ENCODE measurements at regions not wholly inside any gene's neighbourhood (a gene's known extent, or its start where the extent isn't known, plus 50 kb on each side); places are given as distances from the start of the nearest gene placed in this dataset.
A peak's percentile ranks its signal among the peaks of the same experiment; 100 is the strongest.

GRCh38 chr6:76790881-76791280 lies 672.4 kb downstream of the HTR1B start:
- TF ChIP-seq CTCF (IDR thresholded peaks at IDR 0.05; ENCODE audit: insufficient read depth, low read length, severe bottlenecking) = no peak
- FAIRE-seq = no peak

DNA sequence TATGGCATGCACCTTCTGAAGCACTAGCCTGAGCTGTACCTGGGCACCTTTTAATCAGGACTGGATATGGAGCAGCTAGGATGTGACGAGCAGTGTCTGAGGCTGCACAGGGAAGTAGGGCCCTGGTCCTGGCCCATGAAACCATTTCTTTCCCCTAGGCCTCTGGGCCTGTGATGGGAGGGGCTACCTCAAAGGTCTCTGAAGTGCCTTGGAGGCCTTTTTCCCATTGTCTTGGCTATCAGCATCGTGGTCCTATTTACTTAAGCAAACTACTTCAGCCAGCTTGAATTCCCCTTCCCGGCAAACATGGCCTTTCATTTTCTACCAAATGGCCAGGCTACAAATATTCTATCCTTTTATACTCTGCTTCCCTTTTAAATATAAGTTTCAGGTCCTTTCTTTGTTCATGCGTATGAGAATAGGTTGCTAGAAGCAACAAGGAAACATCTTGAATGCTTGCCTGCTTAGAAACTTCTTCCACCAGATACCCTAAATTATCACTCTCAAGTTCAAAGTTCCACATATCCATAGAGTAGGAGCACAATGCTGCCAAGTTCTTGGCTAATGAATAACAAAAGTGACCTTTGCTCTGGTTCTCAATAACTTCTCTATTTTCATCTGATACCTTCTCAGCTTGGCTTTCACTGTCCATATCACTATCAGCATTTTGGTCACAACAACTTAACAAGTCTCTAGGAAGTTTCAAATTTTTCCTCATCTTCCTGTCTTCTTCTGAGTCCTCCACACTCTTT lies 673.1 kb downstream of the HTR1B start:
- Histone ChIP-seq H3K27me3 (ENCODE audit: control insufficient read depth, insufficient read depth, low read length) (no peaks in the 10 kb centered on the region), H3K4me3 (ENCODE audit: low read depth, low read length) (no peak overlapping the region), H3K36me3 (ENCODE audit: control insufficient read depth, insufficient read depth, low read length) (no peaks in the 10 kb centered on the region)
- TF ChIP-seq CTCF (IDR thresholded peaks at IDR 0.05; ENCODE audit: insufficient read depth, low read length, severe bottlenecking) = no peak
- FAIRE-seq (no peak), DNase-seq (ENCODE audit: low read depth) (no peak)

More at GRCh38 chr6:76790881-76791280, 672.4 kb downstream of the HTR1B start:
- H3K4me3 ChIP-seq (ENCODE audit: low read depth, low read length) = no peak overlapping the region
- H3K36me3 ChIP-seq (ENCODE audit: control insufficient read depth, insufficient read depth, low read length) = no peaks in the 10 kb centered on the region
- no peaks in the 10 kb centered on the region for H3K27me3 ChIP-seq (ENCODE audit: control insufficient read depth, insufficient read depth, low read length)
- DNase-seq (ENCODE audit: low read depth) = peak; percentile 22

- Histone ChIP-seq H3K27me3 (ENCODE audit: control insufficient read depth, insufficient read depth, low read length) (no peaks in the 10 kb centered on the region), H3K4me3 (ENCODE audit: low read depth, low read length) (no peak overlapping the region), H3K36me3 (ENCODE audit: control insufficient read depth, insufficient read depth, low read length) (no peaks in the 10 kb centered on the region)
- FAIRE-seq (no peak), DNase-seq (ENCODE audit: low read depth) (no peak)
- no peak for TF ChIP-seq CTCF (IDR thresholded peaks at IDR 0.05; ENCODE audit: insufficient read depth, low read length, severe bottlenecking)
Observed at GRCh38 chr6:76789580-76789979, 673.7 kb downstream of the HTR1B start.

GRCh38 chr6:76788155-76788554 lies 675.1 kb downstream of the HTR1B start:
- FAIRE-seq (no peak), DNase-seq (ENCODE audit: low read depth) (no peak)
- no peaks in the 10 kb centered on the region for H3K36me3 ChIP-seq (ENCODE audit: control insufficient read depth, insufficient read depth, low read length)
- no peaks in the 10 kb centered on the region for H3K27me3 ChIP-seq (ENCODE audit: control insufficient read depth, insufficient read depth, low read length)
- TF ChIP-seq CTCF (IDR thresholded peaks at IDR 0.05; ENCODE audit: insufficient read depth, low read length, severe bottlenecking) = no peak
- no peak overlapping the region for H3K4me3 ChIP-seq (ENCODE audit: low read depth, low read length)

- no peak for TF ChIP-seq CTCF (IDR thresholded peaks at IDR 0.05; ENCODE audit: insufficient read depth, low read length, severe bottlenecking)
- DNase-seq (ENCODE audit: low read depth) (no peak), FAIRE-seq (no peak)
- H3K4me3 ChIP-seq (ENCODE audit: low read depth, low read length) = no peak overlapping the region
- no peaks in the 10 kb centered on the region for H3K36me3 ChIP-seq (ENCODE audit: control insufficient read depth, insufficient read depth, low read length)
- no peaks in the 10 kb centered on the region for H3K27me3 ChIP-seq (ENCODE audit: control insufficient read depth, insufficient read depth, low read length)
Observed at GRCh38 chr6:76779068-76779467, 684.2 kb downstream of the HTR1B start.

- no peak for TF ChIP-seq CTCF (IDR thresholded peaks at IDR 0.05; ENCODE audit: insufficient read depth, low read length, severe bottlenecking)
- DNase-seq (ENCODE audit: low read depth) = no peak
- H3K27me3 ChIP-seq (ENCODE audit: control insufficient read depth, insufficient read depth, low read length) = no peaks in the 10 kb centered on the region
- H3K4me3 ChIP-seq (ENCODE audit: low read depth, low read length) = no peak overlapping the region
- no peaks in the 10 kb centered on the region for H3K36me3 ChIP-seq (ENCODE audit: control insufficient read depth, insufficient read depth, low read length)
- no peak for FAIRE-seq
Observed at GRCh38 chr6:76776876-76777275, 686.4 kb downstream of the HTR1B start.

Data from bronchial epithelial cell (primary cell).